Keratinocyte (primary cell): ENCODE measurements at regions not wholly inside any gene's neighbourhood (a gene's known extent, or its start where the extent isn't known, plus 50 kb on each side); places are given as distances from the start of the nearest gene placed in this dataset.

ENCODE experiments used
- DNase-seq: peaks from one replicate; pipeline ENCODE4 v3.0.0-alpha.2; 2011; ENCODE audit warnings: low read depth, missing footprints, low spot score
- FAIRE-seq: peaks from 2 replicates; lab custom pipeline; 2011; peaks lifted over from hg19 to GRCh38; lab: Jason Lieb, UNC
- H2AFZ ChIP-seq: 2 replicates; pipeline ENCODE4 v1.6.0; 2012; ENCODE audit warnings: low read length, control low read depth, inconsistent platforms; ENCODE audit not compliant: control insufficient read depth
- H3K27ac ChIP-seq: 2 replicates; pipeline ENCODE4 v1.5.1; 2011; ENCODE audit warnings: low read length; ENCODE audit not compliant: control insufficient read depth, insufficient read depth
- H3K27me3 ChIP-seq: 3 replicates; pipeline ENCODE4 v1.6.0; 2011; ENCODE audit warnings: low read length; ENCODE audit not compliant: control insufficient read depth, insufficient read depth; ENCODE audit errors: extremely low read depth
- H3K36me3 ChIP-seq, 2 experiments: 2 replicates in 1 of 2; 3 replicates in 1 of 2; pipeline ENCODE4 v1.5.1; 2011; ENCODE audit warnings: low read length in 2 of 2, mild to moderate bottlenecking in 1 of 2; ENCODE audit not compliant: control insufficient read depth in 2 of 2, insufficient read depth in 2 of 2; ENCODE audit errors: extremely low read depth in 1 of 2
- H3K4me1 ChIP-seq: 3 replicates; pipeline ENCODE4 v1.5.1; 2011; ENCODE audit warnings: low read length; ENCODE audit not compliant: control insufficient read depth, insufficient read depth; ENCODE audit errors: extremely low read depth
- H3K4me2 ChIP-seq: 3 replicates; pipeline ENCODE4 v1.6.0; 2011; ENCODE audit warnings: low read depth, low read length; ENCODE audit not compliant: control insufficient read depth, insufficient read depth; ENCODE audit errors: extremely low read depth
- H3K4me3 ChIP-seq, 3 experiments: fragments of 200-600 bp in 1 of 3; sonication (generic) in 1 of 3; 2 replicates in 2 of 3; 3 replicates in 1 of 3; pipeline ENCODE4 v1.5.1; 2011 to 2016; ENCODE audit warnings: low read length in 3 of 3, mild to moderate bottlenecking in 3 of 3, control low read depth in 2 of 3, inconsistent platforms in 1 of 3, low read depth in 1 of 3, mixed read lengths in 1 of 3, mixed run types in 1 of 3, moderate library complexity in 1 of 3; ENCODE audit not compliant: control insufficient read depth in 2 of 3, insufficient read depth in 2 of 3; ENCODE audit errors: extremely low read depth in 1 of 3
- H3K79me2 ChIP-seq: 2 replicates; pipeline ENCODE4 v1.6.0; 2012; ENCODE audit warnings: low read length; ENCODE audit not compliant: control insufficient read depth, insufficient read depth
- H3K9ac ChIP-seq: 3 replicates; pipeline ENCODE4 v1.6.0; 2011; ENCODE audit warnings: low read length; ENCODE audit not compliant: control insufficient read depth, insufficient read depth; ENCODE audit errors: extremely low read depth
- H3K9me1 ChIP-seq: 3 replicates; pipeline ENCODE4 v1.6.0; 2011; ENCODE audit warnings: low read length; ENCODE audit not compliant: control insufficient read depth, insufficient read depth; ENCODE audit errors: extremely low read depth
- H3K9me3 ChIP-seq: 2 replicates; pipeline ENCODE4 v1.5.1; 2012; ENCODE audit warnings: low read depth, low read length; ENCODE audit not compliant: control insufficient read depth
- H4K20me1 ChIP-seq: 3 replicates; pipeline ENCODE4 v1.6.0; 2011; ENCODE audit warnings: low read length; ENCODE audit not compliant: control insufficient read depth, insufficient read depth; ENCODE audit errors: extremely low read depth
- CTCF ChIP-seq, 3 experiments: IDR thresholded peaks in 1 of 3; conservative IDR thresholded peaks in 1 of 3; optimal IDR thresholded peaks in 1 of 3; 2 replicates in 2 of 3; 3 replicates in 1 of 3; pipeline versions ENCODE3 to v1.5.1; 2011; ENCODE audit warnings: low read length in 3 of 3, mild to moderate bottlenecking in 3 of 3, moderate library complexity in 2 of 3, control low read depth in 1 of 3, inconsistent platforms in 1 of 3; ENCODE audit not compliant: insufficient read depth in 2 of 3; ENCODE audit errors: extremely low read depth in 1 of 3
- EZH2 ChIP-seq: IDR thresholded peaks from one replicate; pipeline ENCODE4 v1.6.1; 2012; ENCODE audit warnings: inconsistent platforms, mild to moderate bottlenecking, low read length, moderate library complexity
- dilution Hi-C: fragments of 300-500 bp; cut with MboI; formaldehyde crosslinking; loops from one replicate; pipeline ENCODE4 v1.7.0; 2020; ENCODE audit warnings: low sequenced_read_pairs; ENCODE audit not compliant: extremely low pct_ligation_motif_present

- H3K4me1 ChIP-seq, result no peaks in the 10 kb centered on the region
- H3K9ac ChIP-seq, result no peak overlapping the region
- H3K9me1 ChIP-seq, result no peaks in the 10 kb centered on the region
- H3K36me3 ChIP-seq, result no peaks in the 10 kb centered on the region
- no peak overlapping the region for H3K4me3 ChIP-seq
- H4K20me1 ChIP-seq, result no peaks in the 10 kb centered on the region
- DNase-seq, result no peak
- dilution Hi-C loops, result no loop called here
- no peak for TF ChIP-seq CTCF (optimal IDR thresholded peaks at IDR 0.05 in 1 of 3, IDR thresholded peaks at IDR 0.05 in 1 of 3, conservative IDR thresholded peaks at IDR 0.05 in 1 of 3; ENCODE audit: extremely low read depth in 1 of 3, insufficient read depth in 2 of 3, low read length in 3 of 3)
- TF ChIP-seq EZH2, result no peak
- peaks cover 9% of the 10 kb centered on the region for H3K27me3 ChIP-seq
- no peak overlapping the region for H2AFZ ChIP-seq
- no peak overlapping the region for H3K4me2 ChIP-seq
- no peak for FAIRE-seq
- no peak overlapping the region for H3K27ac ChIP-seq
- no peaks in the 10 kb centered on the region for H3K79me2 ChIP-seq
- no peaks in the 10 kb centered on the region for H3K9me3 ChIP-seq
These were observed 245.1 kb downstream of the RHOU start for GRCh38 chr1:228980232-228980937.

GRCh38 chr1:228982637-228983036 lies 247.4 kb downstream of the RHOU start:
- Histone ChIP-seq H3K27ac (no peak overlapping the region), H4K20me1 (no peaks in the 10 kb centered on the region), H3K27me3 (peaks cover 7% of the 10 kb centered on the region), H3K4me2 (no peak overlapping the region), H3K9ac (no peak overlapping the region), H3K4me3 (no peak overlapping the region), H2AFZ (no peak overlapping the region), H3K4me1 (no peaks in the 10 kb centered on the region), H3K9me1 (no peaks in the 10 kb centered on the region), H3K9me3 (no peaks in the 10 kb centered on the region), H3K36me3 (no peaks in the 10 kb centered on the region), H3K79me2 (no peaks in the 10 kb centered on the region)
- FAIRE-seq, result no peak
- TF ChIP-seq CTCF (optimal IDR thresholded peaks at IDR 0.05 in 1 of 3, IDR thresholded peaks at IDR 0.05 in 1 of 3, conservative IDR thresholded peaks at IDR 0.05 in 1 of 3; ENCODE audit: extremely low read depth in 1 of 3, insufficient read depth in 2 of 3, low read length in 3 of 3), result no peak
- no peak for TF ChIP-seq EZH2
- DNase-seq, result no peak
- dilution Hi-C loops, result no loop called here
